ENCODE measurements at regions not wholly inside any gene's neighbourhood (a gene's known extent, or its start where the extent isn't known, plus 50 kb on each side); places are given as distances from the start of the nearest gene placed in this dataset.

DNA sequence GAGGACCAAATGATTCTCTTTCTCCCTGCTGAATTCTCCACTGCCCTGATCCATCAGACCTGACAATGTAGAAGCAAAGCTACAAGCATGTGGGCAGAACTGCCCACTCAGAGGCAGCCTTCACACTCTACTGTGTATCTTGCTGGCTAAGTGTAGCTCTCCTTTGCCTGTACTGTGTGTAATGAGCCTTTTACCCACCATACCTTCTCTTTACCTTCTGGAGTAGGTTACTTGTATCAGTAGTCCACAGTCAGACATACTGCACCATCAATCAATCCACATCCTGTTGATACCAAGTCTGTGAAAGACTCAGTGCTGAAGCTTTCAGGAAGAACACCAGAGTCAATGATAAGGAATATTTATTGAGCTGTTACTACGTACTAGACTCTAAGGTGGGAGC is 440.7 kb upstream of the ARHGEF26 start:
- TF ChIP-seq, protein P1, sequence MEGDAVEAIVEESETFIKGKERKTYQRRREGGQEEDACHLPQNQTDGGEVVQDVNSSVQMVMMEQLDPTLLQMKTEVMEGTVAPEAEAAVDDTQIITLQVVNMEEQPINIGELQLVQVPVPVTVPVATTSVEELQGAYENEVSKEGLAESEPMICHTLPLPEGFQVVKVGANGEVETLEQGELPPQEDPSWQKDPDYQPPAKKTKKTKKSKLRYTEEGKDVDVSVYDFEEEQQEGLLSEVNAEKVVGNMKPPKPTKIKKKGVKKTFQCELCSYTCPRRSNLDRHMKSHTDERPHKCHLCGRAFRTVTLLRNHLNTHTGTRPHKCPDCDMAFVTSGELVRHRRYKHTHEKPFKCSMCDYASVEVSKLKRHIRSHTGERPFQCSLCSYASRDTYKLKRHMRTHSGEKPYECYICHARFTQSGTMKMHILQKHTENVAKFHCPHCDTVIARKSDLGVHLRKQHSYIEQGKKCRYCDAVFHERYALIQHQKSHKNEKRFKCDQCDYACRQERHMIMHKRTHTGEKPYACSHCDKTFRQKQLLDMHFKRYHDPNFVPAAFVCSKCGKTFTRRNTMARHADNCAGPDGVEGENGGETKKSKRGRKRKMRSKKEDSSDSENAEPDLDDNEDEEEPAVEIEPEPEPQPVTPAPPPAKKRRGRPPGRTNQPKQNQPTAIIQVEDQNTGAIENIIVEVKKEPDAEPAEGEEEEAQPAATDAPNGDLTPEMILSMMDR (IDR thresholded peaks at IDR 0.05 in 2 of 3, conservative IDR thresholded peaks at IDR 0.05 in 1 of 3; ENCODE audit: borderline replicate concordance in 1 of 3, insufficient read depth in 1 of 3, low read depth in 2 of 3, low read length in 2 of 3): no peak
- TF ChIP-seq CBX3 (IDR thresholded peaks at IDR 0.05; ENCODE audit: low read depth) (no peak), EZH2phosphoT487 (IDR thresholded peaks at IDR 0.05; ENCODE audit: borderline replicate concordance) (no peak), POLR2A (IDR thresholded peaks at IDR 0.05; ENCODE audit: borderline replicate concordance, extremely low read depth, insufficient read depth, insufficient read length) (no peak), SP1 (IDR thresholded peaks at IDR 0.05; ENCODE audit: low read depth) (no peak), SRF (IDR thresholded peaks at IDR 0.05; ENCODE audit: low read depth) (no peak), POLR2AphosphoS5 (IDR thresholded peaks at IDR 0.05; ENCODE audit: low read depth, low read length) (no peak), RAD21 (IDR thresholded peaks at IDR 0.05; ENCODE audit: low read depth) (no peak), SIN3A (IDR thresholded peaks at IDR 0.05; ENCODE audit: low read depth) (no peak), TCF7L2 (IDR thresholded peaks at IDR 0.05; ENCODE audit: borderline replicate concordance, extremely low read depth, insufficient read depth, insufficient read length) (no peak), ELF1 (IDR thresholded peaks at IDR 0.05; ENCODE audit: borderline replicate concordance, low read depth) (no peak)
- TF ChIP-seq, protein P2, sequence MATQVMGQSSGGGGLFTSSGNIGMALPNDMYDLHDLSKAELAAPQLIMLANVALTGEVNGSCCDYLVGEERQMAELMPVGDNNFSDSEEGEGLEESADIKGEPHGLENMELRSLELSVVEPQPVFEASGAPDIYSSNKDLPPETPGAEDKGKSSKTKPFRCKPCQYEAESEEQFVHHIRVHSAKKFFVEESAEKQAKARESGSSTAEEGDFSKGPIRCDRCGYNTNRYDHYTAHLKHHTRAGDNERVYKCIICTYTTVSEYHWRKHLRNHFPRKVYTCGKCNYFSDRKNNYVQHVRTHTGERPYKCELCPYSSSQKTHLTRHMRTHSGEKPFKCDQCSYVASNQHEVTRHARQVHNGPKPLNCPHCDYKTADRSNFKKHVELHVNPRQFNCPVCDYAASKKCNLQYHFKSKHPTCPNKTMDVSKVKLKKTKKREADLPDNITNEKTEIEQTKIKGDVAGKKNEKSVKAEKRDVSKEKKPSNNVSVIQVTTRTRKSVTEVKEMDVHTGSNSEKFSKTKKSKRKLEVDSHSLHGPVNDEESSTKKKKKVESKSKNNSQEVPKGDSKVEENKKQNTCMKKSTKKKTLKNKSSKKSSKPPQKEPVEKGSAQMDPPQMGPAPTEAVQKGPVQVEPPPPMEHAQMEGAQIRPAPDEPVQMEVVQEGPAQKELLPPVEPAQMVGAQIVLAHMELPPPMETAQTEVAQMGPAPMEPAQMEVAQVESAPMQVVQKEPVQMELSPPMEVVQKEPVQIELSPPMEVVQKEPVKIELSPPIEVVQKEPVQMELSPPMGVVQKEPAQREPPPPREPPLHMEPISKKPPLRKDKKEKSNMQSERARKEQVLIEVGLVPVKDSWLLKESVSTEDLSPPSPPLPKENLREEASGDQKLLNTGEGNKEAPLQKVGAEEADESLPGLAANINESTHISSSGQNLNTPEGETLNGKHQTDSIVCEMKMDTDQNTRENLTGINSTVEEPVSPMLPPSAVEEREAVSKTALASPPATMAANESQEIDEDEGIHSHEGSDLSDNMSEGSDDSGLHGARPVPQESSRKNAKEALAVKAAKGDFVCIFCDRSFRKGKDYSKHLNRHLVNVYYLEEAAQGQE (IDR thresholded peaks at IDR 0.05; ENCODE audit: low read depth): no peak
- TF ChIP-seq, protein P3, sequence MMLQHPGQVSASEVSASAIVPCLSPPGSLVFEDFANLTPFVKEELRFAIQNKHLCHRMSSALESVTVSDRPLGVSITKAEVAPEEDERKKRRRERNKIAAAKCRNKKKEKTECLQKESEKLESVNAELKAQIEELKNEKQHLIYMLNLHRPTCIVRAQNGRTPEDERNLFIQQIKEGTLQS (IDR thresholded peaks at IDR 0.05): no peak

All from HCT116 (cell line).